OCI-LY7 (cell line): ENCODE measurements at regions not wholly inside any gene's neighbourhood (a gene's known extent, or its start where the extent isn't known, plus 50 kb on each side); places are given as distances from the start of the nearest gene placed in this dataset.

ENCODE experiments used
- BruUV-seq: library from RNA; stranded (reverse); fragments of 400-500 nt; replicated peaks from 2 replicates; lab custom pipeline; 2021; lab: Mats Ljungman, UMichigan
- CTCF ChIA-PET: fragments of 300-600 bp; sonication (Branson Sonifier 250); formaldehyde crosslinking; loops from one replicate; lab custom pipeline; 2022; ENCODE audit warnings: antibody characterized with exemption; ENCODE audit not compliant: unreplicated experiment; lab: Charles Lee
- POLR2A ChIA-PET: fragments of 300-600 bp; sonication (Branson Sonifier 250); formaldehyde crosslinking; loops from one replicate; lab custom pipeline; 2022; ENCODE audit warnings: antibody characterized with exemption; lab: Charles Lee
- DNase-seq: peaks from one replicate; pipeline ENCODE4 v3.0.0-alpha.2; 2015; ENCODE audit warnings: low spot score
- H2AFZ ChIP-seq: fragments of 200-600 bp; sonication (generic), shearing (Covaris generic); 2 replicates; pipeline ENCODE4 v1.6.1; 2014; ENCODE audit warnings: mild to moderate bottlenecking, antibody characterized with exemption, low read length, moderate library complexity
- H3K27ac ChIP-seq: fragments of 200-600 bp; sonication (generic); 2 replicates; pipeline ENCODE4 v1.5.1; 2014; ENCODE audit warnings: mixed run types, low read depth, mild to moderate bottlenecking, moderate library complexity, low read length, inconsistent platforms; ENCODE audit not compliant: poor library complexity, severe bottlenecking
- H3K36me3 ChIP-seq: fragments of 200-600 bp; sonication (generic); 2 replicates; pipeline ENCODE4 v1.6.1; 2014; ENCODE audit warnings: mild to moderate bottlenecking, antibody characterized with exemption, low read length, moderate library complexity, mixed read lengths; ENCODE audit not compliant: insufficient read depth
- H3K4me1 ChIP-seq: fragments of 200-600 bp; sonication (generic); 2 replicates; pipeline ENCODE4 v1.5.1; 2014; ENCODE audit warnings: mild to moderate bottlenecking, low read length; ENCODE audit not compliant: insufficient read depth, poor library complexity, severe bottlenecking
- H3K4me2 ChIP-seq: fragments of 200-600 bp; sonication (generic); 2 replicates; pipeline ENCODE4 v1.6.1; 2014; ENCODE audit warnings: mild to moderate bottlenecking, low read length
- H3K4me3 ChIP-seq: fragments of 200-600 bp; sonication (generic); 2 replicates; pipeline ENCODE4 v1.5.1; 2014; ENCODE audit warnings: mild to moderate bottlenecking, low read depth, low read length; ENCODE audit not compliant: poor library complexity, severe bottlenecking
- H3K79me2 ChIP-seq: fragments of 200-600 bp; sonication (generic); 2 replicates; pipeline ENCODE4 v1.6.1; 2016; ENCODE audit warnings: low read depth, mild to moderate bottlenecking, low read length, moderate library complexity, mixed read lengths; ENCODE audit not compliant: insufficient read depth
- H3K9me2 ChIP-seq: fragments of 200-600 bp; sonication (generic); 2 replicates; pipeline ENCODE4 v1.6.1; 2016; ENCODE audit warnings: mild to moderate bottlenecking, low read length, mixed read lengths; ENCODE audit not compliant: insufficient read depth
- H3K9me3 ChIP-seq: fragments of 200-600 bp; sonication (generic); 2 replicates; pipeline ENCODE4 v1.6.1; 2014; ENCODE audit warnings: mild to moderate bottlenecking, mixed run types, low read length, mixed read lengths
- H4K20me1 ChIP-seq: fragments of 200-600 bp; sonication (generic); 2 replicates; pipeline ENCODE4 v1.6.1; 2014; ENCODE audit warnings: mild to moderate bottlenecking, antibody characterized with exemption, low read length, moderate library complexity, mixed read lengths; ENCODE audit not compliant: insufficient read depth
- CTCF ChIP-seq: fragments of 200-600 bp; sonication (generic); conservative IDR thresholded peaks from 2 replicates; pipeline ENCODE4 v1.5.1; 2014; ENCODE audit warnings: mild to moderate bottlenecking, antibody characterized with exemption, low read length, moderate library complexity, mixed read lengths
- EZH2phosphoT487 ChIP-seq: fragments of 200-600 bp; sonication (generic); IDR thresholded peaks from 2 replicates; pipeline ENCODE4 v1.6.1; 2018; ENCODE audit warnings: low read depth, borderline replicate concordance, mild to moderate bottlenecking, mixed run types, antibody characterized with exemption, low read length, moderate library complexity, mixed read lengths
- intact Hi-C: fragments of 100-400 bp; cut with micrococcal nuclease; formaldehyde crosslinking; loops from one replicate; pipeline ENCODE4 v1.10.0; 2022; ENCODE audit not compliant: unreplicated experiment

GRCh38 chr18:44238454-44238853 lies 442.2 kb upstream of the SETBP1 start:
- Histone ChIP-seq H3K4me1 (no peaks in the 10 kb centered on the region), H3K79me2 (no peaks in the 10 kb centered on the region), H3K27ac (no peak overlapping the region), H3K4me3 (no peak overlapping the region), H3K4me2 (no peak overlapping the region), H3K9me3 (no peaks in the 10 kb centered on the region), H3K9me2 (no peaks in the 10 kb centered on the region), H4K20me1 (no peaks in the 10 kb centered on the region), H3K36me3 (no peaks in the 10 kb centered on the region), H2AFZ (no peak overlapping the region)
- ChIA-PET CTCF (no interaction called here), POLR2A (no interaction called here)
- no peak for DNase-seq
- no peak for TF ChIP-seq EZH2phosphoT487
- no peak for TF ChIP-seq CTCF
- no TSS peak for BruUV-seq
- intact Hi-C loops: no loop called here

DNA sequence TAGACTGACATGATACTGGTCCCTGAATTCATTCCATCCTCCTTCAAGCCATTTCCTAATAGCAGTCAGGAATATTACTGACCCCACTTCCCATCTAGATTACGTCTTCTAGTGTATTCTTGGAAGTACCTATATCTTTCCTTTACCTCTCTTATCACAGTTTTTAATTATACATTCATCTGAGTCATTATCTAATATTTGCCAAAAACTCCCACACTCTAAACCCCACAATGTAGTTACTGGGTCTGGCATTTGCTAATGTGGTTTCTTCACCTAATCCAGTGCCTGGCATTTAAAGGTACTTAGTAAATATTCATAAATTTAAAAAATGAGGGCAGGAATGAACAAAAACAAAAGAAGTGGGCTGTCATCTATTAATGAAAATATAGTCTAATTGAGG lies 441.8 kb upstream of the SETBP1 start:
- Histone ChIP-seq H3K4me1 (no peaks in the 10 kb centered on the region), H3K4me3 (no peak overlapping the region), H3K27ac (no peak overlapping the region), H3K36me3 (no peaks in the 10 kb centered on the region), H3K9me2 (no peaks in the 10 kb centered on the region), H4K20me1 (no peaks in the 10 kb centered on the region), H3K9me3 (no peaks in the 10 kb centered on the region), H2AFZ (no peak overlapping the region), H3K79me2 (no peaks in the 10 kb centered on the region), H3K4me2 (no peak overlapping the region)
- BruUV-seq: no TSS peak
- POLR2A ChIA-PET: no interaction called here
- TF ChIP-seq EZH2phosphoT487: no peak
- no peak for TF ChIP-seq CTCF
- CTCF ChIA-PET: no interaction called here
- intact Hi-C loops: no loop called here
- DNase-seq: no peak

GRCh38 chr18:44241020-44241419 lies 439.7 kb upstream of the SETBP1 start:
- no peak overlapping the region for H3K27ac ChIP-seq
- H3K79me2 ChIP-seq: no peaks in the 10 kb centered on the region
- H2AFZ ChIP-seq: no peak overlapping the region
- H3K36me3 ChIP-seq: no peaks in the 10 kb centered on the region
- H3K4me3 ChIP-seq: no peak overlapping the region
- no peaks in the 10 kb centered on the region for H3K9me3 ChIP-seq
- no peak overlapping the region for H3K4me2 ChIP-seq
- ChIA-PET POLR2A (no interaction called here), CTCF (no interaction called here)
- no peak for DNase-seq
- no TSS peak for BruUV-seq
- TF ChIP-seq CTCF (no peak), EZH2phosphoT487 (no peak)
- H3K9me2 ChIP-seq: no peaks in the 10 kb centered on the region
- H3K4me1 ChIP-seq: no peaks in the 10 kb centered on the region
- H4K20me1 ChIP-seq: no peaks in the 10 kb centered on the region
- intact Hi-C loops: no loop called here
